ENCODE measurements at regions not wholly inside any gene's neighbourhood (a gene's known extent, or its start where the extent isn't known, plus 50 kb on each side); places are given as distances from the start of the nearest gene placed in this dataset.

DNA sequence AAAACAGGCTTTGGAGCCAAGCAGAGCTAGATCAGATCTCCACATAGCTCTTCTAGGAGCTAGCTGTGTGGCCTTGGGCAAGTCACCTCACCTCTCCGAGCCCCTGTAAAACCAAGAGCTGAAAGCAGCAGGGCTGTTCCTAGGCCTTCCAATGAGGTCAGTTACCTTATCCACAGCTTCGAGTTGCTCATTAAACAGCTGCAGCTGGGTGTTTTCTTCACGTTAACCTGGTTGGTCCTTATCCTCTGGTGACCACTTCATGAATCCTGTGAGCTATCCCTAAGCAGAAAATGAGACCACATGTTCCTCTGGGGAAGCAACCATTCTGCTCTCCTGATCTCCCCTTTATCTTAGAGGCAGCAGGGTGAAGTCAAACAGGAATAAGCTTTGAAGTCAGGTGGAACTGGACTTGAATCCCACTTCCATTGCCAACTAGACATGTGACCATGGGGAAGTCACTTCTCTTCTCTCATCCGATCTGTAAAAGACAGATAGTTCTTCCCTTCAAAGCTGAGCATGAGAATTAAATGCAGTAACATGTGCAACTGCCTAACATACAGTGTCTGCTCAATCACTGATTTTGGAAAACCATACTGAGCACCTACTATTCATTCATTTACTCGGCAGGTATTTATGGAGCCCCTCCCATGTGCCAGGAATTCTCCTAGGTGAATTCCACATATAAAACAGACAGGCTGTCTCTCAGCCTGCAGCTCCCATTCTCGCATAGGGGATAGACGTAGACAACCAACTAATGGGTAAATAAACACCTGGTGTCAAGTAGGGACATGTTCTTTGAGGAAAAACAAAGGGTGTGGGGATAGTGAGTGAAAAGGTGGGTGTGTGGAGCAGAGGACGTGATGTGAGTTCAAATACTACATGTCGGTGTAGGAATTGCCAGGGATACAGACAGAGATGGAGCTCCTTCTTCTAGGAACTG, 111.7 kb upstream of the BOD1 start:
- TF ChIP-seq RARG (CRISPR knock-in tag; IDR thresholded peaks at IDR 0.05; ENCODE audit: low read depth), result no peak
- TF ChIP-seq, protein P1, sequence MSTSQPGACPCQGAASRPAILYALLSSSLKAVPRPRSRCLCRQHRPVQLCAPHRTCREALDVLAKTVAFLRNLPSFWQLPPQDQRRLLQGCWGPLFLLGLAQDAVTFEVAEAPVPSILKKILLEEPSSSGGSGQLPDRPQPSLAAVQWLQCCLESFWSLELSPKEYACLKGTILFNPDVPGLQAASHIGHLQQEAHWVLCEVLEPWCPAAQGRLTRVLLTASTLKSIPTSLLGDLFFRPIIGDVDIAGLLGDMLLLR (CRISPR knock-in tag; IDR thresholded peaks at IDR 0.05), result no peak
- TF ChIP-seq, protein P2, sequence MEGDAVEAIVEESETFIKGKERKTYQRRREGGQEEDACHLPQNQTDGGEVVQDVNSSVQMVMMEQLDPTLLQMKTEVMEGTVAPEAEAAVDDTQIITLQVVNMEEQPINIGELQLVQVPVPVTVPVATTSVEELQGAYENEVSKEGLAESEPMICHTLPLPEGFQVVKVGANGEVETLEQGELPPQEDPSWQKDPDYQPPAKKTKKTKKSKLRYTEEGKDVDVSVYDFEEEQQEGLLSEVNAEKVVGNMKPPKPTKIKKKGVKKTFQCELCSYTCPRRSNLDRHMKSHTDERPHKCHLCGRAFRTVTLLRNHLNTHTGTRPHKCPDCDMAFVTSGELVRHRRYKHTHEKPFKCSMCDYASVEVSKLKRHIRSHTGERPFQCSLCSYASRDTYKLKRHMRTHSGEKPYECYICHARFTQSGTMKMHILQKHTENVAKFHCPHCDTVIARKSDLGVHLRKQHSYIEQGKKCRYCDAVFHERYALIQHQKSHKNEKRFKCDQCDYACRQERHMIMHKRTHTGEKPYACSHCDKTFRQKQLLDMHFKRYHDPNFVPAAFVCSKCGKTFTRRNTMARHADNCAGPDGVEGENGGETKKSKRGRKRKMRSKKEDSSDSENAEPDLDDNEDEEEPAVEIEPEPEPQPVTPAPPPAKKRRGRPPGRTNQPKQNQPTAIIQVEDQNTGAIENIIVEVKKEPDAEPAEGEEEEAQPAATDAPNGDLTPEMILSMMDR (CRISPR knock-in tag; IDR thresholded peaks at IDR 0.05), result no peak

Data from HepG2 (cell line).